Prostate gland (tissue), 2 donors: ENCODE measurements at regions not wholly inside any gene's neighbourhood (a gene's known extent, or its start where the extent isn't known, plus 50 kb on each side); places are given as distances from the start of the nearest gene placed in this dataset.

Experiments
- POLR2AphosphoS5 ChIP-seq: sonication (generic); formaldehyde crosslinking; IDR thresholded peaks from one replicate; pipeline ENCODE4 v1.6.1; 2017; ENCODE audit warnings: antibody characterized with exemption
- TF ChIP-seq, protein P1 (sequence below), 4 experiments: fragments of 200-600 bp in 2 of 4; fragments of 450-650 bp in 2 of 4; sonication (generic) in 2 of 4; IDR thresholded peaks; 1 replicate in 3 of 4; 2 replicates in 1 of 4; pipeline ENCODE4 v1.5.1; 2016 to 2019; ENCODE audit warnings: antibody characterized with exemption in 4 of 4, mild to moderate bottlenecking in 2 of 4, moderate library complexity in 2 of 4

DNA sequence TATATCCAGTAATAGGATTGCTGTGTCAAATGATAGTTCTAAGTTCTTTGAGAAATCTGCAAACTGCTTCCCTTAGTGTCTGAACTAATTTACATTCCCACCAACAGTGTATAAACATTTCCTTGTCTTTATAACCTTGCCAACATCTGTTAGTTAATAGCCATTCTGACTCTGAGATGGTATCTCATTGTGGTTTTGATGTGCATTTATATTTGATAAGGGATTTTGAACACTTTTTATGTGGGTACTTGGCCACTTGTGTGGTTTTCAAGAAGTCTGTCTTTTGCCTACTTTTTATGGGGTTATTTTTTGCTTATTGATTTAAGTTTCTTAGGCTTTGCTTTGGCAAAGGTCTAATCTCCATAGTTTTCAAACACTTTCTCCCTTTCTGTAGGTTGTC, 189.9 kb upstream of the CXCL13 start:
- TF ChIP-seq, protein P1, sequence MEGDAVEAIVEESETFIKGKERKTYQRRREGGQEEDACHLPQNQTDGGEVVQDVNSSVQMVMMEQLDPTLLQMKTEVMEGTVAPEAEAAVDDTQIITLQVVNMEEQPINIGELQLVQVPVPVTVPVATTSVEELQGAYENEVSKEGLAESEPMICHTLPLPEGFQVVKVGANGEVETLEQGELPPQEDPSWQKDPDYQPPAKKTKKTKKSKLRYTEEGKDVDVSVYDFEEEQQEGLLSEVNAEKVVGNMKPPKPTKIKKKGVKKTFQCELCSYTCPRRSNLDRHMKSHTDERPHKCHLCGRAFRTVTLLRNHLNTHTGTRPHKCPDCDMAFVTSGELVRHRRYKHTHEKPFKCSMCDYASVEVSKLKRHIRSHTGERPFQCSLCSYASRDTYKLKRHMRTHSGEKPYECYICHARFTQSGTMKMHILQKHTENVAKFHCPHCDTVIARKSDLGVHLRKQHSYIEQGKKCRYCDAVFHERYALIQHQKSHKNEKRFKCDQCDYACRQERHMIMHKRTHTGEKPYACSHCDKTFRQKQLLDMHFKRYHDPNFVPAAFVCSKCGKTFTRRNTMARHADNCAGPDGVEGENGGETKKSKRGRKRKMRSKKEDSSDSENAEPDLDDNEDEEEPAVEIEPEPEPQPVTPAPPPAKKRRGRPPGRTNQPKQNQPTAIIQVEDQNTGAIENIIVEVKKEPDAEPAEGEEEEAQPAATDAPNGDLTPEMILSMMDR (IDR thresholded peaks at IDR 0.05): no peak
- no peak for TF ChIP-seq POLR2AphosphoS5
